ENCODE measurements at regions not wholly inside any gene's neighbourhood (a gene's known extent, or its start where the extent isn't known, plus 50 kb on each side); places are given as distances from the start of the nearest gene placed in this dataset.

GRCh38 chr3:170714562-170715535 is 129.0 kb upstream of the SLC7A14 start:
- POLR2A ChIA-PET = no interaction called here
- CTCF ChIA-PET = no interaction called here

DNA sequence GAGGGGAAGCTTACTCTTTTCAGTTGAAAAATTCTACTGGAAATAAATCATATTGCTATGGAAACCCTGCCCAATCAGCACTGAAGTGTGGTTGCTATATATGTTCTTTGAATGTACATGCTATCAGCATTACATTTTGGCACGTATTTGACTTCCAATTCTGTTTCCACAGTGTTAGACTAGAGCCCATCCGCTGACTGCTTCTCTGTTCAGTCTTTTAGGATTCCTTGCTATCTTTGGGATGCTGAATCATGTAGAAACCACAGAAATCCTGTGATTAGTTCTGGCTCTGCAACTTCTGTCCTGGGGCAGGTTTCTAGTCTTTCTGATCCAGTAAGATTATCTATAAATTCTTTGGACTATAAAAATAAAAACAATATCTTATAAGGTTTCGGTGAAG is 128.2 kb upstream of the SLC7A14 start:
- CTCF ChIA-PET = no interaction called here
- POLR2A ChIA-PET = no interaction called here

- CTCF ChIA-PET = no interaction called here
- POLR2A ChIA-PET = no interaction called here
Observed at GRCh38 chr3:170713653-170714052, 127.8 kb upstream of the SLC7A14 start.

DNA sequence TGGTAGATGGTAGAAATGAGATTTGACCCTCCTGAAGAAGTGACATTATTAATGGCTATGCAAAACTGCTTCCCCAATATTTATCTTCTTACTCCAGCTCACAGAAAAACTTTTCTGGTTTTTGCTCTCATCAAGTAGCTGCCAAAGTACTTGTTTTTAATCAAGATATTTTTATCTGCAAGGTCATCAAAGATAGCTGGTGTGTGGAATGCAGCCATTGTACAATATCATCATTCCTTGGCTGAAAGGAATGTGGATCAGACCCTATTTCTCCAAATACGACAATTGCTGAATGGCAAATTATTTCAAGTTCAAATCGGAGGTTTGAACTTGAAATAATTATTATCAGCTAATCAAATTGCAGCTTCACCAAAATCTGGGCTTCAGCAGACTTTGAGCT is 126.9 kb upstream of the SLC7A14 start:
- ChIA-PET CTCF (no interaction called here), POLR2A (no interaction called here)

GRCh38 chr3:170712336-170712735 is 126.5 kb upstream of the SLC7A14 start:
- CTCF ChIA-PET = no interaction called here
- POLR2A ChIA-PET = no interaction called here

- POLR2A ChIA-PET = no interaction called here
- CTCF ChIA-PET = no interaction called here
Observed at GRCh38 chr3:170711786-170712185, 125.9 kb upstream of the SLC7A14 start.

DNA sequence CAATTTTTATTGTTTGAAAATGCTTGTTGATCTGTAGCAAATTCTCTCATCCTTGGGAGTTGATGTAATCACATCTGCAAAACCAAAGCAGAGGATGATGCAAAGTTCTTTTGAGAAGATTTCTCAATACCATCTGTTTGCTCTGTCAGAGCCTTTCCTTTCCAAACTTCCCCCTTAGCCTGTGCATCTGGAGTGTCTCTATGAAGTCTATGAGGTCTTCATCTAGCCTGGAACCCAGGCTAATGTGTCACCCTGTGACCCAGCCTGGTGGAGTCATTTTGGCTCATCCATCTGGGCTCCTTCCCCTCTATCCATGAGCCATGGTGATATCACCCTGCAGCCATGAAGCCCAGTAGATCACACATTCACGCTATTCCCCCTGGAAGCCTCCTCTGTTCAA is 123.2 kb upstream of the SLC7A14 start:
- POLR2A ChIA-PET = no interaction called here
- CTCF ChIA-PET = no interaction called here

DNA sequence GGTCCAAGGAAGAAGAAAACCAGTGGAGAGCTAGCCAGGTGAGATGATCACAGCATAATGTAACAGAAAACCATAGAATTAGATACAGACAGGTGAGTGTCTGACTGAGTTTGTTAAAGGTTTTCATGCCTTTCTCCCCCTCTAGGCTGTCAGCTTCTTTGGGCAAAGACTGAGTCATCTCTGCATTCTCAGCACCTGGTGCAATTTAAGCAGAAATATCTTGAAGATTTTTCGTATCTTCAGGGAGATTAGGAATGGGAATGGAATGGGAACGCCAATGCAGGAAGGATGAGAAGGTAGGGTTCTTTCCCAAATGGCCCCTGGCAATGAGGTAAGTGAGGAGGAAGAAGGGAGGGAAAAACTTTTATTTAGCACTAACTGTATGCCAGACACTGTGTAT is 122.0 kb upstream of the SLC7A14 start:
- CTCF ChIA-PET = no interaction called here
- POLR2A ChIA-PET = no interaction called here

DNA sequence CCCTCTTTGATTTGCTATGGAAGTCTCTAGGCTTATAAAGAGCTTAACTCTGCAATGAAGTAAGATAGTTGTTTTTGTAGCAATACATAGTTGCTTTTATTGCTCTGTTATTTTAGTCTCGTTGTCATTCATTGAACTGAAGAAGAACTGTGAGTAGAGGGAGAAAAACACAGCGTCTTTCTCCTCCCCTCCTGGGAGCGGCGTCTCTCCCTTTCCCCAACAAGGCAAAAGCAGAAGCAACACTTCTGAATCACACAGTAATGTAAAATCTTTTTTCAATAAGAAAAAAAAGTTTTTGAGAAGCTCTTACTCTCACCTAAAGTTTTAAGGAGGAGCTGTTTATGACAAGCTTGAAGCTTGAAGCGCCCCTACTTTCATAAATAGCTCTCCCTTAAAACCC is 119.3 kb upstream of the SLC7A14 start:
- CTCF ChIA-PET = no interaction called here
- POLR2A ChIA-PET = no interaction called here

DNA sequence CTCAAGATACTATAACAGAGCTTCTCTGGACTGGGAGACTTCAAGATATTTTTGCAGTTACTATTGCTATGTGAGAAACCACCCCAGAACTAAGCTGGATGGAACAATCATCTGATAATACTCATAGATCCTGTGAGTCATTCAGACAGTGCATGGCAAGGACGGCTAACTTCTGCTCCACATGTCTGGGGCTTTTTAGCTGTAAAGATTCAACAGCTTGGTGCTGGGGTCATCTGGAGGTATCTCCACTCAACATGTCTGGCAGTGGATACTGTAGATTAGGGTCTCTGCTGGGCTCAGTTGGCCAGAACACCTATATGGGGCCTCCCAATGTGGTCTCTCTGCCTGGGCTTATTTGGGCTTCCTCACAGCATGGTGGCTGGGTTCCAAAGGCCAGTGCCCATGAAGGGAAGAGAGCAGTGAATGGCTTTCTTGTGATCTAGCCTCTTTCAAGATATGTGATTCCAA is 117.3 kb upstream of the SLC7A14 start:
- ChIA-PET CTCF (no interaction called here), POLR2A (no interaction called here)

DNA sequence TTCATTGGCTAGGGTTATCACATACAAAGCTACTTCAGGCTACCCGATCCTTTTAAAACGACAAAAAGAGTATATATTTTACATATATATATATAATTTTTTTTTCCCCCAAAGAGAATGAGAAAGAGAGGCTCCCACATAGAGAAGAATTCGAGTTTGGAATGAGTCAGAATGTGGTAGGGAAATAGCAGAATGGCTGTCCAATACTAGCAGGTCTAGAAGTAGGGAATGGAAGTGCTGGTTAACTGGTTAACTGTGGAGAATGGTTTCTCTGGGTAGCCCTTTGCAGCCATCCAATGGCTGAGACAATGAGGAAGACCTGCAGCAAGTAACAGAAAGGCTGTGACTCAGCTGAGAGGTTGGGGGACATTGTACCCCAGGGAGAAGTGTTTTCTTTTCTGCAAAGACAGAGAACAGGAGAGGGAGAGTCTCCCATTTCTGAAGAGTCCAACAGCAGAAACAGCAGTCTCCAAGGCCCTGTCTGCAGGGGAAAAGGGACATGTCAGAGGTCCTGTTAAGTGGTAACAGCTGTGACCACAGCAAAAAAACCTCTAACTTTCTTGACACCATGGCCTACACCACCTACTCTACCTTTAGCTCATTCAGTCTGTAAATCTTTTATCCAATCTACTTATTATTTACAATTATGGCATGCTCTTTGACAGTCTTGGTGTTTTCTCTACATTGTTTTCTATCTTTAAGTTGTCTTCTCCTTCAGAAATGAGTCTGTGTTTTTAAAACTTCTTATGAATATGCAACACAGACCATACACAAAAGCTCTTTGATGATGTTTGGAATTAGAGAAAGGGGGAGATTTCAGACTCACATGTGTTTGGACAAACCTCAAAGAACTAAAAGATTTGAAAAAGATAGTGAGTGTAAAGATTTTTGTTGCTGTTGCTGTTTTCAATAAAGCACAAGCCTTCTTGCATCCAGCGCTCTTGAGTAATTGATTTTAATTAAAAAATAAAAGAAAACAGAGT is 116.1 kb upstream of the SLC7A14 start:
- ChIA-PET POLR2A (no interaction called here), CTCF (no interaction called here)

DNA sequence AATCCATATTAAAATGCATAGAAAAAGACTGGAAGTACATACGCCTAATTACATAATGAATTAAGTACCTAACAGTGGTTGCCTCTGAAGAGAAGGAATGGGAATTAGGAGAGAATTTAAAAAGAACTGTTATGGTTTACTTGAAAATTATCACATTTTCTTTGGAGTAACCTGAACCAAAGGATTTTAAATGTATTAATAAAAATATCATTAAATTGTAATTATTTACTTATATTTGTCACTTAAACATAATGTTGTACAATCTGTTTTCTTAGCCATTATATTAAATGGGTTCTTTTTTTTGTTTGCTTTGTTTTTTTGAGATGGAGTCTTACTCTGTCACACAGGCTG is 114.2 kb upstream of the SLC7A14 start:
- POLR2A ChIA-PET = no interaction called here

GRCh38 chr3:170699158-170700053 is 113.5 kb upstream of the SLC7A14 start:
- CTCF ChIA-PET = no interaction called here
- POLR2A ChIA-PET = no interaction called here

More for the DNA sequence above, 114.2 kb upstream of the SLC7A14 start:
- CTCF ChIA-PET = no interaction called here

DNA sequence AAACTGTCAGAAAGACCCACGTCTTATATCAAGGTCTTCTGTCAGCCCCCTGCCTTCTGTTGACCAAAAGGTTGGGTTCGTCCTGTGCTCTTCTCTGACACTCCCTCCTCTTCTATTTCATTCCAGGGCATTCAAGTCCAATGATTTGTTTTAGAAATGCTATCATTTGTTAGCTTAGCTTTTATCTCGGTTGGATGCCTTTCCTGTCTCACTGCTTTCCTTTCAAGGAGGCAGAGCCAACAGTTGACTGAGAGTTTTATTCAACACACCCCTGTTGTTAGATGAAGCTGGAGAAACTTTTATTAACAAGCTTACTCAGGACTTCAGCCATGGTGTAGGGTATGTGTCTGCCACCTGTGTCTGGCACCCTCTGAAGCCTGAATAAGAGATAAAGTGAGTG is 112.0 kb upstream of the SLC7A14 start:
- ChIA-PET POLR2A (no interaction called here), CTCF (no interaction called here)

DNA sequence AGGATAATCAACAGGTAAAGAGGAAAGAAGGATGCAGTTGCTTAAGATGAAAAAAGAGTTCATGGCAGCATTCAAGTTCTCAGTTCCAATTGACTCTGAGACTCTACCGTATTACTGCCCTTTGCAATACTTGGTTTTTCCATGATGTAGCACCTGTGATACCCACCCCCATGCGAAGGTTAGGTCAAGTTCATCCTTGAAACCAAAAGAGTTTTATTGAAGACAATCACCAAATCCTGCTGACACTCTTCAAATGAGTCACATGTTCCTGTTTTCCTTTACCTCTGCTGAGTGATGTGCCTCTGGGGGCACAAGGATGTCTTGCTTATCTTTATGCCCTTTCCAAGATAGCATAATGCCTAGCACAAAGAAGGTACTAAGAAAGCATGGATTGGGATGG is 111.3 kb upstream of the SLC7A14 start:
- CTCF ChIA-PET = interaction anchor here (1.2 kb wide), 1 partner anchor 283 kb away, joined by 4 read pairs; no protein-coding TSS in a partner anchor
- POLR2A ChIA-PET = no interaction called here

- POLR2A ChIA-PET = no interaction called here
- CTCF ChIA-PET = no interaction called here
Observed at GRCh38 chr3:170695486-170696064, 109.7 kb upstream of the SLC7A14 start.

- CTCF ChIA-PET = interaction anchor here (0.6 kb wide), 1 partner anchor 280 kb away, joined by 3 read pairs; no protein-coding TSS in a partner anchor
- POLR2A ChIA-PET = no interaction called here
Observed at GRCh38 chr3:170692720-170693119, 106.8 kb upstream of the SLC7A14 start.

DNA sequence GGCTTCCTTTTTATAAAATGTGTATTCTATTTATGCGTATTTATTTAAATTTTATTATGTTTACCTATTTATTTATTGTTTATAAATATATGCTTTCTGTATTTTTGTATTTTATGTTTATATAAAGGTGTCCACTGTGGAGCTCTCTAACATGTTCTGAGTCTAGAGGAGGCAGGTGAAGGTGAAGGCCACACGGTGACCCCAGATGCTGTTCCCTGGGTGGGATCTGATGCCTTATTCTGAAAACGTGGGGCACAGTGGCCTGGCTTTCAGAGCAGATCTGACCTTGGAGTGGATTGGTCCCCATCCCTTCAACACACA is 104.7 kb upstream of the SLC7A14 start:
- CTCF ChIA-PET = interaction anchor here (0.8 kb wide), 1 partner anchor 38 kb away, joined by 3 read pairs; no protein-coding TSS in a partner anchor
- POLR2A ChIA-PET = no interaction called here

- CTCF ChIA-PET = interaction anchor here (0.7 to 0.8 kb wide), 2 partner anchors 36 to 38 kb away, joined by 3 to 4 read pairs; no protein-coding TSS in a partner anchor
- POLR2A ChIA-PET = no interaction called here
Observed at GRCh38 chr3:170689893-170690660, 104.2 kb upstream of the SLC7A14 start.
